ENCODE measurements at regions not wholly inside any gene's neighbourhood (a gene's known extent, or its start where the extent isn't known, plus 50 kb on each side); places are given as distances from the start of the nearest gene placed in this dataset.

DNA sequence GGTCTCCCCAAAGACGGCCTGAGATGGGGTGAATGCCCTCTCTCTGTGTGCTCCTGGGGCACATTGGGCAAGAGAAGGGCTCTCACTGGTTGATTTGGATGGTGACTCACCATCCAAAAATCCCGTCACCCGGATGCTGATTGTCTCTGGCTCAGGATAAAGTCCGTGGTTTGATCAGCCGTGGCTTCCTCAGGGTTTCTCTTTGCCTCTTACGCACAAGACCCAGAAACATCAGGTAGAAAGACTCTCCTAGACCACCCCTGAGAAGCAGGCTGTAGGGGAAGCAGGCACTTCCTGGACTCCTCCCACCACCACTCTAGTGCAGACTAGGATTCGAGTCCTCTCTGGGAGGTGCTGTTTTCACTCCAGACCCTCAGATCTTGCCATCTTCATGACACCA is 176.1 kb upstream of the NCAM1 start:
- TF ChIP-seq, protein P1, sequence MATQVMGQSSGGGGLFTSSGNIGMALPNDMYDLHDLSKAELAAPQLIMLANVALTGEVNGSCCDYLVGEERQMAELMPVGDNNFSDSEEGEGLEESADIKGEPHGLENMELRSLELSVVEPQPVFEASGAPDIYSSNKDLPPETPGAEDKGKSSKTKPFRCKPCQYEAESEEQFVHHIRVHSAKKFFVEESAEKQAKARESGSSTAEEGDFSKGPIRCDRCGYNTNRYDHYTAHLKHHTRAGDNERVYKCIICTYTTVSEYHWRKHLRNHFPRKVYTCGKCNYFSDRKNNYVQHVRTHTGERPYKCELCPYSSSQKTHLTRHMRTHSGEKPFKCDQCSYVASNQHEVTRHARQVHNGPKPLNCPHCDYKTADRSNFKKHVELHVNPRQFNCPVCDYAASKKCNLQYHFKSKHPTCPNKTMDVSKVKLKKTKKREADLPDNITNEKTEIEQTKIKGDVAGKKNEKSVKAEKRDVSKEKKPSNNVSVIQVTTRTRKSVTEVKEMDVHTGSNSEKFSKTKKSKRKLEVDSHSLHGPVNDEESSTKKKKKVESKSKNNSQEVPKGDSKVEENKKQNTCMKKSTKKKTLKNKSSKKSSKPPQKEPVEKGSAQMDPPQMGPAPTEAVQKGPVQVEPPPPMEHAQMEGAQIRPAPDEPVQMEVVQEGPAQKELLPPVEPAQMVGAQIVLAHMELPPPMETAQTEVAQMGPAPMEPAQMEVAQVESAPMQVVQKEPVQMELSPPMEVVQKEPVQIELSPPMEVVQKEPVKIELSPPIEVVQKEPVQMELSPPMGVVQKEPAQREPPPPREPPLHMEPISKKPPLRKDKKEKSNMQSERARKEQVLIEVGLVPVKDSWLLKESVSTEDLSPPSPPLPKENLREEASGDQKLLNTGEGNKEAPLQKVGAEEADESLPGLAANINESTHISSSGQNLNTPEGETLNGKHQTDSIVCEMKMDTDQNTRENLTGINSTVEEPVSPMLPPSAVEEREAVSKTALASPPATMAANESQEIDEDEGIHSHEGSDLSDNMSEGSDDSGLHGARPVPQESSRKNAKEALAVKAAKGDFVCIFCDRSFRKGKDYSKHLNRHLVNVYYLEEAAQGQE (IDR thresholded peaks at IDR 0.05): no peak
- TF ChIP-seq RXRA (IDR thresholded peaks at IDR 0.05) (no peak), HNF4A (conservative IDR thresholded peaks at IDR 0.05) (no peak), JUND (IDR thresholded peaks at IDR 0.05) (no peak), RAD21 (IDR thresholded peaks at IDR 0.05) (no peak), NR2F2 (IDR thresholded peaks at IDR 0.05) (no peak), YY1 (IDR thresholded peaks at IDR 0.05) (no peak), EGR1 (IDR thresholded peaks at IDR 0.05; ENCODE audit: low read depth in 2 of 2) (no peak)
- TF ChIP-seq, protein P2, sequence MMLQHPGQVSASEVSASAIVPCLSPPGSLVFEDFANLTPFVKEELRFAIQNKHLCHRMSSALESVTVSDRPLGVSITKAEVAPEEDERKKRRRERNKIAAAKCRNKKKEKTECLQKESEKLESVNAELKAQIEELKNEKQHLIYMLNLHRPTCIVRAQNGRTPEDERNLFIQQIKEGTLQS (IDR thresholded peaks at IDR 0.05): no peak
- TF ChIP-seq, protein P3, sequence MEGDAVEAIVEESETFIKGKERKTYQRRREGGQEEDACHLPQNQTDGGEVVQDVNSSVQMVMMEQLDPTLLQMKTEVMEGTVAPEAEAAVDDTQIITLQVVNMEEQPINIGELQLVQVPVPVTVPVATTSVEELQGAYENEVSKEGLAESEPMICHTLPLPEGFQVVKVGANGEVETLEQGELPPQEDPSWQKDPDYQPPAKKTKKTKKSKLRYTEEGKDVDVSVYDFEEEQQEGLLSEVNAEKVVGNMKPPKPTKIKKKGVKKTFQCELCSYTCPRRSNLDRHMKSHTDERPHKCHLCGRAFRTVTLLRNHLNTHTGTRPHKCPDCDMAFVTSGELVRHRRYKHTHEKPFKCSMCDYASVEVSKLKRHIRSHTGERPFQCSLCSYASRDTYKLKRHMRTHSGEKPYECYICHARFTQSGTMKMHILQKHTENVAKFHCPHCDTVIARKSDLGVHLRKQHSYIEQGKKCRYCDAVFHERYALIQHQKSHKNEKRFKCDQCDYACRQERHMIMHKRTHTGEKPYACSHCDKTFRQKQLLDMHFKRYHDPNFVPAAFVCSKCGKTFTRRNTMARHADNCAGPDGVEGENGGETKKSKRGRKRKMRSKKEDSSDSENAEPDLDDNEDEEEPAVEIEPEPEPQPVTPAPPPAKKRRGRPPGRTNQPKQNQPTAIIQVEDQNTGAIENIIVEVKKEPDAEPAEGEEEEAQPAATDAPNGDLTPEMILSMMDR (IDR thresholded peaks at IDR 0.05; ENCODE audit: low read depth, low read length, missing input control): no peak

Measured in liver (tissue), 3 donors.